ENCODE measurements at regions not wholly inside any gene's neighbourhood (a gene's known extent, or its start where the extent isn't known, plus 50 kb on each side); places are given as distances from the start of the nearest gene placed in this dataset.
"Not testable (repeated sequence)": the region's sequence is repeated elsewhere in the genome, so short reads cannot be mapped to it uniquely, and the experiment has no call there.

DNA sequence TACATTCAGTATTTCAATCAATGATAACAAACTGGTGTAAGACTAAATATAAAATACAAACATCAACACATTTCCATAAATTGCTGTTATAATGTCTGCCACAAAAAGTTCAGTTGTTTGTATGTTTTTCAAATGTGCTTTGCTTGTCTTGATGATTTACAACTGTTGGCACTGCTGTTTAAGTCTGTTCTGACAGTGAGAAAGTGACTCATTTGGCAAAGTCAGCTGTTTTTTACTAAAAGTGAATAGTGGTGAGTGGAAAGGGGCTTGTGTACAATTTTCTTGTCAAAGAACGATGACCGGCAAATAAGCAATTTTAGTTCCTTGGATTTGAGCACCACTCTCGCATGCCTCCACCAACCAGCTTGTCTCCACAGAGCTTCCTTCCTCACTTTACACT, 244.0 kb downstream of the RTP5 start:
- TF ChIP-seq POLR2A (IDR thresholded peaks at IDR 0.05; ENCODE audit: extremely low read depth, insufficient read length); MYC (IDR thresholded peaks at IDR 0.05; ENCODE audit: low read depth, low read length): not testable (repeated sequence)
- TF ChIP-seq, protein P1, sequence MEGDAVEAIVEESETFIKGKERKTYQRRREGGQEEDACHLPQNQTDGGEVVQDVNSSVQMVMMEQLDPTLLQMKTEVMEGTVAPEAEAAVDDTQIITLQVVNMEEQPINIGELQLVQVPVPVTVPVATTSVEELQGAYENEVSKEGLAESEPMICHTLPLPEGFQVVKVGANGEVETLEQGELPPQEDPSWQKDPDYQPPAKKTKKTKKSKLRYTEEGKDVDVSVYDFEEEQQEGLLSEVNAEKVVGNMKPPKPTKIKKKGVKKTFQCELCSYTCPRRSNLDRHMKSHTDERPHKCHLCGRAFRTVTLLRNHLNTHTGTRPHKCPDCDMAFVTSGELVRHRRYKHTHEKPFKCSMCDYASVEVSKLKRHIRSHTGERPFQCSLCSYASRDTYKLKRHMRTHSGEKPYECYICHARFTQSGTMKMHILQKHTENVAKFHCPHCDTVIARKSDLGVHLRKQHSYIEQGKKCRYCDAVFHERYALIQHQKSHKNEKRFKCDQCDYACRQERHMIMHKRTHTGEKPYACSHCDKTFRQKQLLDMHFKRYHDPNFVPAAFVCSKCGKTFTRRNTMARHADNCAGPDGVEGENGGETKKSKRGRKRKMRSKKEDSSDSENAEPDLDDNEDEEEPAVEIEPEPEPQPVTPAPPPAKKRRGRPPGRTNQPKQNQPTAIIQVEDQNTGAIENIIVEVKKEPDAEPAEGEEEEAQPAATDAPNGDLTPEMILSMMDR (IDR thresholded peaks at IDR 0.05; ENCODE audit: low read depth, low read length) = not testable (repeated sequence)
